ENCODE measurements at regions not wholly inside any gene's neighbourhood (a gene's known extent, or its start where the extent isn't known, plus 50 kb on each side); places are given as distances from the start of the nearest gene placed in this dataset.
"Not testable (repeated sequence)": the region's sequence is repeated elsewhere in the genome, so short reads cannot be mapped to it uniquely, and the experiment has no call there.

DNA sequence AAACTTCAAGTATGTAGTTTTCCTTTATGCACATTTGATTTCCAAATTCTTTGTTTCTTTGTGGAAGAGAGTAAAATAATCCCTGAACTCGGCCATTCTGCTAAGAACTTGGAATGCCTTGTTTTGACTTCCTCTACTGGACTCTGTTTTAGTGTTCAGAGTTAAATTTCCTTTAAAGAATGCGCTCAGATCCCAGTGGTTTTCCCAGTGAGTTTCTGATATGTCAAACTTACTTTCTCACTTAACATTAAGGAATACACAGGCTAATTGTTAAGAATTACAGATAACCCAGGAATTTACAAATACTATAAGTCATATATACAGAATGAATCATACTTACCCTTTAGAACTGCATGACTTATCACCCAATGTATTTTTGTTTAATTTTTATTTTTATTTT, 1067.6 kb upstream of the CELF2 start:
- 63 to 74% methylated on average over 2 of the region's 2 CpGs for WGBS, 2 donors
- no peaks in the 10 kb centered on the region for H3K9me3 ChIP-seq
- H3K36me3 ChIP-seq, result no peaks in the 10 kb centered on the region
- no peak overlapping the region for H3K4me3 ChIP-seq (replicated peaks in 1 of 3)
- no peak for TF ChIP-seq POLR2A (IDR thresholded peaks at IDR 0.05)
- TF ChIP-seq, protein P1, sequence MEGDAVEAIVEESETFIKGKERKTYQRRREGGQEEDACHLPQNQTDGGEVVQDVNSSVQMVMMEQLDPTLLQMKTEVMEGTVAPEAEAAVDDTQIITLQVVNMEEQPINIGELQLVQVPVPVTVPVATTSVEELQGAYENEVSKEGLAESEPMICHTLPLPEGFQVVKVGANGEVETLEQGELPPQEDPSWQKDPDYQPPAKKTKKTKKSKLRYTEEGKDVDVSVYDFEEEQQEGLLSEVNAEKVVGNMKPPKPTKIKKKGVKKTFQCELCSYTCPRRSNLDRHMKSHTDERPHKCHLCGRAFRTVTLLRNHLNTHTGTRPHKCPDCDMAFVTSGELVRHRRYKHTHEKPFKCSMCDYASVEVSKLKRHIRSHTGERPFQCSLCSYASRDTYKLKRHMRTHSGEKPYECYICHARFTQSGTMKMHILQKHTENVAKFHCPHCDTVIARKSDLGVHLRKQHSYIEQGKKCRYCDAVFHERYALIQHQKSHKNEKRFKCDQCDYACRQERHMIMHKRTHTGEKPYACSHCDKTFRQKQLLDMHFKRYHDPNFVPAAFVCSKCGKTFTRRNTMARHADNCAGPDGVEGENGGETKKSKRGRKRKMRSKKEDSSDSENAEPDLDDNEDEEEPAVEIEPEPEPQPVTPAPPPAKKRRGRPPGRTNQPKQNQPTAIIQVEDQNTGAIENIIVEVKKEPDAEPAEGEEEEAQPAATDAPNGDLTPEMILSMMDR (IDR thresholded peaks at IDR 0.05), result no peak
- intact Hi-C loops (cut with DNase I), result no loop called here
- no peaks in the 10 kb centered on the region for H3K4me1 ChIP-seq
- H3K27me3 ChIP-seq, result no peaks in the 10 kb centered on the region
- no peak overlapping the region for H3K27ac ChIP-seq
- no peak for DNase-seq

GRCh38 chr10:9951481-9952257, 1066.0 kb upstream of the CELF2 start:
- no peak overlapping the region for H3K4me3 ChIP-seq (replicated peaks in 1 of 3)
- no peaks in the 10 kb centered on the region for H3K9me3 ChIP-seq
- no peak for DNase-seq
- no peaks in the 10 kb centered on the region for H3K4me1 ChIP-seq
- 73 to 88% methylated on average over 1 of the region's 1 CpG for WGBS, 2 donors
- TF ChIP-seq, protein P1 (IDR thresholded peaks at IDR 0.05), result no peak
- TF ChIP-seq POLR2A (IDR thresholded peaks at IDR 0.05), result no peak
- no peaks in the 10 kb centered on the region for H3K36me3 ChIP-seq
- no peak overlapping the region for H3K27ac ChIP-seq
- no peaks in the 10 kb centered on the region for H3K27me3 ChIP-seq
- intact Hi-C loops (cut with DNase I), result no loop called here

- 37% methylated on average over 1 of the region's 1 CpG for WGBS, 2 donors
Measured at GRCh38 chr10:9957351-9957750, 1060.3 kb upstream of the CELF2 start.

GRCh38 chr10:9957876-9958275, 1059.8 kb upstream of the CELF2 start:
- 35 to 53% methylated on average over 4 to 6 of the region's 6 CpGs for WGBS, 2 donors
- H3K9me3 ChIP-seq; H3K27me3 ChIP-seq; H3K4me3 ChIP-seq (replicated peaks in 1 of 3); H3K4me1 ChIP-seq; DNase-seq; H3K27ac ChIP-seq; H3K36me3 ChIP-seq; intact Hi-C loops (cut with DNase I): not testable (repeated sequence)

More at GRCh38 chr10:9957351-9957750, 1060.3 kb upstream of the CELF2 start:
- H3K4me3 ChIP-seq (replicated peaks in 1 of 3), result no peak overlapping the region
- H3K27ac ChIP-seq, result no peak overlapping the region
- H3K27me3 ChIP-seq, result no peaks in the 10 kb centered on the region
- TF ChIP-seq, protein P1 (IDR thresholded peaks at IDR 0.05), result no peak
- no peak for TF ChIP-seq POLR2A (IDR thresholded peaks at IDR 0.05)
- intact Hi-C loops (cut with DNase I), result no loop called here
- H3K36me3 ChIP-seq, result no peaks in the 10 kb centered on the region
- H3K9me3 ChIP-seq, result no peaks in the 10 kb centered on the region
- DNase-seq, result no peak
- H3K4me1 ChIP-seq, result no peaks in the 10 kb centered on the region

GRCh38 chr10:9965341-9965740, 1052.3 kb upstream of the CELF2 start:
- Histone ChIP-seq H3K36me3 (no peaks in the 10 kb centered on the region), H3K4me3 (replicated peaks in 1 of 3) (no peak overlapping the region), H3K27ac (no peak overlapping the region), H3K27me3 (no peaks in the 10 kb centered on the region), H3K9me3 (no peaks in the 10 kb centered on the region), H3K4me1 (no peaks in the 10 kb centered on the region)
- TF ChIP-seq, protein P1 (IDR thresholded peaks at IDR 0.05), result no peak
- TF ChIP-seq POLR2A (IDR thresholded peaks at IDR 0.05), result no peak
- no peak for DNase-seq
- intact Hi-C loops (cut with DNase I), result no loop called here
- WGBS, 2 donors, result 57 to 62% methylated on average over 2 of the region's 2 CpGs

Data from thyroid gland (tissue), 4 donors.